GM12872 (cell line): ENCODE measurements at regions not wholly inside any gene's neighbourhood (a gene's known extent, or its start where the extent isn't known, plus 50 kb on each side); places are given as distances from the start of the nearest gene placed in this dataset.

Source experiments
- CTCF ChIP-seq: IDR thresholded peaks from 3 replicates; pipeline ENCODE4 v1.5.1; 2011; ENCODE audit warnings: low read depth, mild to moderate bottlenecking, low read length, moderate library complexity; ENCODE audit not compliant: insufficient read depth

DNA sequence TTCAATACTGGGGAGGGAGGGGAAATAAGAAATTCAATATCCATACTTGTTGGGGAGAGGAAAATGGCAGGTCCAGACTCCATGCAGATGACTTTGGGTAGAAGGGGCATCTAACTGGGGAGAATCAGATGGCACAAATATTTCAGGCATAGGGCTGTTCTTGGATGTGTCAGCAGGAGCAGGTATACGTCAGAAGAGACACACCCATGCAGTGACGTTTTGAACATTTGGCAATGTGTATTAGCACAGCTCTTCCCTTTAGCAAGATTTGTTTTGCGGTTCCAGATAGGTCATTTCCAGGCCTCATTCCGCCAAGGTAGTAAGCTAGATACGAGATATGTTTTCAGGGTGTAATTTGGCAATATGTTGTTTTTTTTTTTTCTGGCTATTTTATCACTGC lies 187.2 kb upstream of the CDH10 start:
- TF ChIP-seq CTCF, result no peak

DNA sequence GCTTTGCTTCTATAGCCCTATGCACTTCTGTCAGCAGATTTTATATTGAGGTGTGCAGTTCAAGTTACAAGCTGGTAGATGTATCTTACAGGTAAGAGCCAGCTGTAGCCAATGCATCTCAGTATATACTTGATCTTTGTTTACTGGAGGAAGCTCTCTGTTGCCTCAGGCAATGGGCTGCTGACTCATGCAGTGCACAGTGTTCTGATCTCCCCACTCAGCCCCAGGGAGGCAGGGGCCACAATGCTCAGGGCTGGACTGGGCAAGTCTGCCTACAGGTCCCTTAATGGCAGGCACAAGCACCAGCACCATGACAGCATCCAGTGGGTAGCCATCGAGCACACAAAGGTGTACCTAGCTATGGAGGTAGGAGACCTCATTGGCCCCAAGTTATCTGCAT lies 178.8 kb upstream of the CDH10 start:
- TF ChIP-seq CTCF, result no peak

- TF ChIP-seq CTCF, result no peak
Measured at GRCh38 chr5:24819841-24820240, 175.1 kb upstream of the CDH10 start.

DNA sequence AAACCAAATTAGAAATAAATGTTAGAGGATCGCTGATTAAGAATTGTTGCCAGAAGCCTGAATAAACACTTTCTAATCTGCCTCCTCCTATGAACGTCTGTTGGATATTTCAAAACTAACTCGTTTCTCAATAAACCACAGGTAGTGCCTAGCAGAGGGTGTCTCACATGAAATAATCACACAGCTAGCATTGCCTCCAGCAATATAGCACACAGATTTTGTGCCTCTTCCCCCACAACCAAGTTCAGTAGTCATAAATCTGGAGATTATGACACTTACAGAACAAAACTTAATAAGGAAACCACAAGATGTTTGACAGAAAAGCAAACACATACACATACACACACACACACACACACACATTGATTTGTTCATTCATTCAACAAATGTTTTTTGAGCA lies 173.2 kb upstream of the CDH10 start:
- TF ChIP-seq CTCF, result no peak

GRCh38 chr5:24816206-24816605 lies 171.4 kb upstream of the CDH10 start:
- no peak for TF ChIP-seq CTCF

GRCh38 chr5:24805230-24805629 lies 160.5 kb upstream of the CDH10 start:
- no peak for TF ChIP-seq CTCF

DNA sequence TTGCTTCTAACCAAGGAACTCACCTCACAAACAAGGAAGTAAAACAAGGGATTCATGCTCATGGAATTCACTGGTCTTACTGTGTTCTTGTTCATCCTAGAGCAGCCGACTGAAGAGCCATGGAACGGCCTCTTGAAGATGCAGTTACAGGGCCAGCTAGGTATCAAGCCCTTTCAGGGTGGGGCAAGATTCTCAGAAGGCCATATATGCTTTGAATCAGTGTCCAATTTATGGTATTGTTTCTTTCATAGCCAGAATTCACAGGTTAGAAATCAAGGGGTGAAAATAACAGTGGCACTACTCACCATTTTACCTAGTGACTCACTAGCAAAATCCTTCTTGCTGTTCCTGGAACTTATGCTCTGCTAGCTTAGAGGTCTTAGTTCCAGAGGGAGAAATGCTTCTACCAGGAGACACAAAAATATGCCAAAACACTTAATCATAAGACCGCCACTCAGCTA lies 159.5 kb upstream of the CDH10 start:
- TF ChIP-seq CTCF, result no peak

GRCh38 chr5:24791326-24791725 lies 146.5 kb upstream of the CDH10 start:
- no peak for TF ChIP-seq CTCF
